K562 (cell line): ENCODE measurements at regions not wholly inside any gene's neighbourhood (a gene's known extent, or its start where the extent isn't known, plus 50 kb on each side); places are given as distances from the start of the nearest gene placed in this dataset.

Source experiments
- ATAC-seq: fragments of 200-7000 bp; cut with Tn5 transposase; 3 replicates; pipeline ENCODE4 v1.9.1; 2020; ENCODE audit warnings: moderate library complexity
- BruUV-seq: library from RNA; stranded (reverse); fragments of 400-500 nt; replicated peaks from 2 replicates; lab custom pipeline; 2021; lab: Mats Ljungman, UMichigan
- CTCF ChIA-PET: fragments of 300-600 bp; formaldehyde crosslinking; extraction: SDS; loops from one replicate; lab custom pipeline; 2021; ENCODE audit warnings: low intra/inter-chr PET ratio; lab: Yijun Ruan, JAX
- POLR2A ChIA-PET: fragments of 300-600, 350-650 bp; sonication (Branson Sonifier 250); formaldehyde crosslinking; extraction: SDS; loops from one replicate; lab custom pipeline; 2021; ENCODE audit warnings: antibody characterized with exemption, inconsistent platforms; lab: Yijun Ruan, JAX
- DNase-seq, 4 experiments: peaks; one replicate each; pipeline versions ENCODE4 v3.0.0 to v3.0.0-alpha.2; 2011 to 2018; ENCODE audit warnings: low spot score in 3 of 4, mixed read lengths in 3 of 4; ENCODE audit errors: extremely low read depth in 1 of 4
- FAIRE-seq: peaks from 2 replicates; lab custom pipeline; 2011; peaks lifted over from hg19 to GRCh38; lab: Jason Lieb, UNC
- H2AFZ ChIP-seq: 2 replicates; pipeline ENCODE4 v1.6.0; 2011; ENCODE audit warnings: low read depth, low read length, control low read depth, inconsistent platforms
- H3K27ac ChIP-seq: fragments of 200-600 bp; 3 replicates; pipeline ENCODE4 v1.8.0; 2011; ENCODE audit warnings: low read depth, mild to moderate bottlenecking, control low read depth, inconsistent platforms, low read length, moderate library complexity, mixed read lengths; ENCODE audit errors: extremely low read depth
- H3K27me3 ChIP-seq, 2 experiments: fragments of 300-600 bp in 1 of 2; 2 replicates in 1 of 2; 3 replicates in 1 of 2; pipeline versions ENCODE4 v1.6.0 to v1.8.0; 2011; ENCODE audit warnings: inconsistent platforms in 2 of 2, low read length in 2 of 2, mild to moderate bottlenecking in 1 of 2, mixed read lengths in 1 of 2, moderate library complexity in 1 of 2; ENCODE audit not compliant: control insufficient read depth in 2 of 2, insufficient read depth in 2 of 2
- H3K36me3 ChIP-seq: fragments of 300-600 bp; 3 replicates; pipeline ENCODE4 v1.8.0; 2011; ENCODE audit warnings: mild to moderate bottlenecking, low read length, inconsistent platforms; ENCODE audit not compliant: control insufficient read depth, insufficient read depth
- H3K4me1 ChIP-seq, 2 experiments: fragments of 200-600 bp in 1 of 2; replicated peaks in 1 of 2; 2 replicates in 1 of 2; 3 replicates in 1 of 2; pipeline versions ENCODE4 v1.5.1 to v1.8.0; 2011; ENCODE audit warnings: inconsistent platforms in 2 of 2, low read length in 2 of 2, mild to moderate bottlenecking in 1 of 2, mixed read lengths in 1 of 2, moderate library complexity in 1 of 2; ENCODE audit not compliant: control insufficient read depth in 2 of 2, insufficient read depth in 2 of 2
- H3K4me2 ChIP-seq: 2 replicates; pipeline ENCODE4 v1.6.1; 2011; ENCODE audit warnings: low read length, control low read depth, inconsistent platforms, mixed read lengths; ENCODE audit not compliant: insufficient read depth
- H3K4me3 ChIP-seq: fragments of 200-600 bp; sonication (generic), shearing (Covaris generic); 2 replicates; pipeline ENCODE4 v1.5.1; 2016; ENCODE audit warnings: control low read depth, inconsistent platforms
- H3K79me2 ChIP-seq: fragments of 200-600 bp; 3 replicates; pipeline ENCODE4 v1.8.0; 2011; ENCODE audit warnings: low read length, inconsistent platforms; ENCODE audit not compliant: control insufficient read depth, insufficient read depth
- H3K9ac ChIP-seq, 2 experiments: 2 replicates each; pipeline versions ENCODE4 v1.6.0 to v1.6.1; 2011; ENCODE audit warnings: low read depth in 2 of 2, low read length in 2 of 2, control low read depth in 1 of 2, inconsistent platforms in 1 of 2, mild to moderate bottlenecking in 1 of 2, mixed read lengths in 1 of 2; ENCODE audit not compliant: insufficient read depth in 1 of 2
- H3K9me1 ChIP-seq: one replicate; pipeline ENCODE4 v1.6.0; 2011; ENCODE audit warnings: inconsistent platforms, mild to moderate bottlenecking, low read length, moderate library complexity; ENCODE audit not compliant: control insufficient read depth, insufficient read depth
- H3K9me3 ChIP-seq: replicated peaks from 2 replicates; pipeline ENCODE4 v1.5.1; 2011; ENCODE audit warnings: low read depth, low read length, inconsistent platforms; ENCODE audit not compliant: control insufficient read depth, insufficient read depth
- H4K20me1 ChIP-seq: replicated peaks from 2 replicates; pipeline ENCODE4 v1.6.1; 2011; ENCODE audit warnings: low read length, inconsistent platforms, mixed read lengths; ENCODE audit not compliant: control insufficient read depth, insufficient read depth
- BRD4 ChIP-seq: fragments of 200-600 bp; sonication (generic); IDR thresholded peaks from 2 replicates; pipeline ENCODE4 v1.6.1; 2017; ENCODE audit warnings: inconsistent platforms
- GATAD2B ChIP-seq: fragments of 450-650 bp; IDR thresholded peaks from 2 replicates; pipeline ENCODE4 v1.6.1; 2017; ENCODE audit warnings: mild to moderate bottlenecking, borderline replicate concordance
- KDM4B ChIP-seq, 2 experiments: fragments of 450-650 bp in 1 of 2; sonication (generic) in 1 of 2; IDR thresholded peaks; 2 replicates each; pipeline ENCODE4 v1.6.1; 2016 to 2017; ENCODE audit warnings: borderline replicate concordance in 2 of 2, antibody characterized with exemption in 1 of 2, low read depth in 1 of 2, mild to moderate bottlenecking in 1 of 2
- MYC ChIP-seq, 2 experiments: fragments of 250-450 bp in 1 of 2; sonication (Bioruptor Pico) in 1 of 2; IDR thresholded peaks; 2 replicates each; pipeline versions ENCODE4 v1.5.1 to v1.6.1; 2012 to 2021; ENCODE audit warnings: low read depth in 2 of 2, borderline replicate concordance in 1 of 2, improper control_type of control experiment in 1 of 2, low read length in 1 of 2, mild to moderate bottlenecking in 1 of 2, moderate library complexity in 1 of 2
- ZFX ChIP-seq: sonication (generic); formaldehyde crosslinking; IDR thresholded peaks from 2 replicates; pipeline ENCODE4 v1.8.0; 2022; ENCODE audit warnings: mild to moderate bottlenecking, missing genetic modification reagents, moderate library complexity
- ZNF449 ChIP-seq: fragments of 250-450 bp; sonication (Bioruptor Pico); IDR thresholded peaks from 2 replicates; pipeline ENCODE4 v1.8.0; 2022; ENCODE audit warnings: moderate library complexity, mild to moderate bottlenecking, inconsistent platforms
- ZNF507 ChIP-seq: conservative IDR thresholded peaks from 2 replicates; pipeline ENCODE4 v1.6.1; 2017; ENCODE audit warnings: missing genetic modification characterization, missing compliant biosample characterization
- ZNF639 ChIP-seq, 2 experiments: fragments of 200-800 bp in 1 of 2; sonication (Bioruptor generic) in 1 of 2; sonication (generic) in 1 of 2; formaldehyde crosslinking in 1 of 2; IDR thresholded peaks in 1 of 2; conservative IDR thresholded peaks in 1 of 2; 2 replicates each; pipeline versions ENCODE4 v1.5.0 to v1.6.1; 2016 to 2020; ENCODE audit warnings: missing compliant biosample characterization in 1 of 2, missing genetic modification characterization in 1 of 2, missing genetic modification reagents in 1 of 2
- ZNF717 ChIP-seq: fragments of 250-450 bp; sonication (Bioruptor Pico); IDR thresholded peaks from 2 replicates; pipeline ENCODE4 v1.5.0; 2021
- WGBS: fragments of 100-300 bp; shearing (Covaris generic); methylation state at CpG from one replicate; pipeline ENCODE4 v1.1.6; 2016; ENCODE audit warnings: low coverage, mixed read lengths; ENCODE audit not compliant: insufficient coverage; ENCODE audit errors: missing lambda C conversion rate; 5-methylcytosine and 5-hydroxymethylcytosine counted together
- in situ Hi-C: fragments of 300-500 bp; cut with MboI; formaldehyde crosslinking; loops from 4 replicates; pipeline ENCODE4 v1.15.0; 2018; ENCODE audit warnings: inconsistent platforms, mixed read lengths
- intact Hi-C: fragments of 100-400 bp; cut with micrococcal nuclease; formaldehyde crosslinking; loops from 2 replicates; pipeline ENCODE4 v1.14.2; 2022

GRCh38 chr7:57205000-57205399, 72.8 kb upstream of the ZNF479 start:
- no peak overlapping the region for H3K4me3 ChIP-seq
- in situ Hi-C loops: no loop called here

GRCh38 chr7:57207836-57208235, 75.6 kb upstream of the ZNF479 start:
- no peaks in the 10 kb centered on the region for H3K9me3 ChIP-seq
- peaks cover 0 to 5% of the 10 kb centered on the region in 2 experiments; a peak in 2 of 5 replicates for H3K4me1 ChIP-seq
- H2AFZ ChIP-seq: no peak overlapping the region
- DNase-seq: no peak
- no peak overlapping the region for H3K4me3 ChIP-seq
- 0% methylated on average over 4 of the region's 6 CpGs for WGBS
- H3K4me2 ChIP-seq: no peak overlapping the region
- H3K36me3 ChIP-seq: no peaks in the 10 kb centered on the region
- POLR2A ChIA-PET: no interaction called here
- H3K79me2 ChIP-seq: no peaks in the 10 kb centered on the region
- no peaks in the 10 kb centered on the region for H4K20me1 ChIP-seq
- CTCF ChIA-PET: no interaction called here
- no peak overlapping the region for H3K9ac ChIP-seq
- no peak overlapping the region for H3K27ac ChIP-seq
- in situ Hi-C loops: no loop called here
- no peaks in the 10 kb centered on the region for H3K9me1 ChIP-seq
- no peak for FAIRE-seq
- no TSS peak for BruUV-seq
- intact Hi-C loops: no loop called here
- H3K27me3 ChIP-seq: no peaks in the 10 kb centered on the region
- ATAC-seq: no peak
- TF ChIP-seq ZNF639 (CRISPR knock-in tag; conservative IDR thresholded peaks at IDR 0.05 in 1 of 2, IDR thresholded peaks at IDR 0.05 in 1 of 2) (no peak), BRD4 (no peak), GATAD2B (no peak), KDM4B (IDR thresholded peaks at IDR 0.05; ENCODE audit: borderline replicate concordance in 2 of 2, low read depth in 1 of 2) (no peak), ZFX (CRISPR knock-in tag) (no peak), ZNF449 (no peak), MYC (IDR thresholded peaks at IDR 0.05; ENCODE audit: low read depth, low read length) (no peak), MYC (CRISPR knock-in tag; IDR thresholded peaks at IDR 0.05; ENCODE audit: borderline replicate concordance, low read depth) (no peak)

More at GRCh38 chr7:57205000-57205399, 72.8 kb upstream of the ZNF479 start:
- Histone ChIP-seq H4K20me1 (no peaks in the 10 kb centered on the region), H3K27me3 (no peaks in the 10 kb centered on the region), H3K9me3 (no peaks in the 10 kb centered on the region), H2AFZ (no peak overlapping the region)
- POLR2A ChIA-PET: no interaction called here
- no TSS peak for BruUV-seq
- no peak for DNase-seq
- WGBS: 0% methylated on average over 5 of the region's 7 CpGs
- TF ChIP-seq ZNF717 (no peak), ZNF507 (tag) (no peak)
- TF ChIP-seq, all 486 proteins: peak for 0
- Histone ChIP-seq H3K9me1 (no peaks in the 10 kb centered on the region), H3K27ac (no peak overlapping the region), H3K9ac (no peak overlapping the region), H3K36me3 (no peaks in the 10 kb centered on the region), H3K4me1 (peaks cover 0 to 5% of the 10 kb centered on the region in 2 experiments; a peak in 2 of 5 replicates), H3K4me2 (no peak overlapping the region), H3K79me2 (no peaks in the 10 kb centered on the region)
- FAIRE-seq (no peak), ATAC-seq (no peak)
- intact Hi-C loops: no loop called here
- CTCF ChIA-PET: no interaction called here
